ENCODE measurements at regions not wholly inside any gene's neighbourhood (a gene's known extent, or its start where the extent isn't known, plus 50 kb on each side); places are given as distances from the start of the nearest gene placed in this dataset.
"Not testable (repeated sequence)": the region's sequence is repeated elsewhere in the genome, so short reads cannot be mapped to it uniquely, and the experiment has no call there.

DNA sequence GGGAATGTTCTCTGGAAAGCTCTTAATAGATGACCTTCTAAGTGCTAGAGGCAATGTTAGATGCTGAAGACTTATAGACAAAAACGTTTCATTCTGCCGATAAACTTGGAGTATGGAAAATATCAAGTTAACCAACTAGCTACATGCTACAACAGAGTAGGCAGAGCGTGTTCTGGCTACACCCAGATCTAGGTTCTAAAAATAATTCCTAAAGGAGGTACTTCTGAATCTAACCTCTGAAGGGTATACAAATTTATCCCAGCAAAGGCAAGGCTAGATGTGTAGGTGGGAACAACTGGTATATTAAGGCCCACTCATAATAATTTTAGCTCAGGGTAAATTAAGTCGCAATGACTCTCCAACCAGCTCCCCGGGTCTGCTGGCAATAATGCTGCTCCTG is 173.1 kb upstream of the NBPF9 start:
- H3K4me3 Mint-ChIP-seq; POLR2A ChIA-PET; DNase-seq; H3K9me3 Mint-ChIP-seq; H3K36me3 Mint-ChIP-seq (ENCODE audit: low read depth); CTCF ChIA-PET; H3K4me1 Mint-ChIP-seq; H3K27ac Mint-ChIP-seq; H3K27me3 Mint-ChIP-seq: not testable (repeated sequence)

DNA sequence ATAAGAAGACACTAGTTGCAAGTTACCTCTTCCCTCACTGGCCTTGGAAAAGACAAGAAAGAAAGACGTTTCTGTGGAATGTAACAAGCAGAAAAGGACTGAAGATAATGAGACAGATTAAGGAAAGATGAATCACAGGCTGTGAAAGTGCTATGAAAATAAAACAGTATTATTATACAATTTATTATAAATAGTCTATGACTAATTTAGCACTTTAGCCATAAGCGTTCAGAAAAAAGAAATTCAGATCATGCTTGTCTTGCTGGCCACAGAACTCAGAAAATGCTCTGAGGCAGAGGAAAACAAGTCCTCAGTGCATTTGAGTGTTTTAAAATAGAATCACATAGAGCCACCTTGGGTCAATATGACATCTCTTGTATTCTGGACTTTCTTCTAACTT is 174.8 kb upstream of the NBPF9 start:
- CTCF ChIA-PET, POLR2A ChIA-PET, H3K9me3 Mint-ChIP-seq: not testable (repeated sequence)

GRCh38 chr1:149279015-149279414 is 175.7 kb upstream of the NBPF9 start:
- CTCF ChIA-PET; H3K4me3 Mint-ChIP-seq; H3K27me3 Mint-ChIP-seq; POLR2A ChIA-PET; DNase-seq; H3K9me3 Mint-ChIP-seq; H3K36me3 Mint-ChIP-seq (ENCODE audit: low read depth); H3K27ac Mint-ChIP-seq; H3K4me1 Mint-ChIP-seq: not testable (repeated sequence)

More for the DNA sequence above, 174.8 kb upstream of the NBPF9 start:
- not testable (repeated sequence) for DNase-seq; H3K4me3 Mint-ChIP-seq; H3K4me1 Mint-ChIP-seq; H3K27me3 Mint-ChIP-seq; H3K27ac Mint-ChIP-seq; H3K36me3 Mint-ChIP-seq (ENCODE audit: low read depth)

GRCh38 chr1:149279512-149279911 is 176.2 kb upstream of the NBPF9 start:
- H3K36me3 Mint-ChIP-seq (ENCODE audit: low read depth); H3K27ac Mint-ChIP-seq; DNase-seq; H3K4me3 Mint-ChIP-seq; H3K4me1 Mint-ChIP-seq; POLR2A ChIA-PET; H3K9me3 Mint-ChIP-seq; H3K27me3 Mint-ChIP-seq; CTCF ChIA-PET: not testable (repeated sequence)

- POLR2A ChIA-PET: not testable (repeated sequence)
Measured at GRCh38 chr1:149284773-149285172, 181.4 kb upstream of the NBPF9 start.

GRCh38 chr1:149285205-149285604 is 181.9 kb upstream of the NBPF9 start:
- H3K36me3 Mint-ChIP-seq (ENCODE audit: low read depth); POLR2A ChIA-PET; CTCF ChIA-PET; DNase-seq; H3K27me3 Mint-ChIP-seq; H3K4me3 Mint-ChIP-seq; H3K9me3 Mint-ChIP-seq; H3K4me1 Mint-ChIP-seq; H3K27ac Mint-ChIP-seq: not testable (repeated sequence)

More at GRCh38 chr1:149284773-149285172, 181.4 kb upstream of the NBPF9 start:
- H3K4me3 Mint-ChIP-seq; H3K36me3 Mint-ChIP-seq (ENCODE audit: low read depth); H3K27me3 Mint-ChIP-seq; H3K9me3 Mint-ChIP-seq; H3K27ac Mint-ChIP-seq; H3K4me1 Mint-ChIP-seq; CTCF ChIA-PET; DNase-seq: not testable (repeated sequence)

GRCh38 chr1:149285638-149286037 is 182.3 kb upstream of the NBPF9 start:
- H3K9me3 Mint-ChIP-seq; POLR2A ChIA-PET; H3K27ac Mint-ChIP-seq; CTCF ChIA-PET; H3K4me1 Mint-ChIP-seq; H3K36me3 Mint-ChIP-seq (ENCODE audit: low read depth); H3K27me3 Mint-ChIP-seq: not testable (repeated sequence)
- peak overlapping the region; percentile 74 for H3K4me3 Mint-ChIP-seq
- DNase-seq: peak; percentile 41

GRCh38 chr1:149288580-149288979 is 185.2 kb upstream of the NBPF9 start:
- DNase-seq; H3K4me1 Mint-ChIP-seq; H3K27me3 Mint-ChIP-seq; H3K27ac Mint-ChIP-seq; H3K4me3 Mint-ChIP-seq; POLR2A ChIA-PET; H3K9me3 Mint-ChIP-seq; CTCF ChIA-PET; H3K36me3 Mint-ChIP-seq (ENCODE audit: low read depth): not testable (repeated sequence)

GRCh38 chr1:149300478-149301218 is 174.2 kb upstream of the NBPF19 start:
- H3K4me1 Mint-ChIP-seq; H3K9me3 Mint-ChIP-seq; DNase-seq; POLR2A ChIA-PET; H3K36me3 Mint-ChIP-seq (ENCODE audit: low read depth); CTCF ChIA-PET; H3K27me3 Mint-ChIP-seq; H3K27ac Mint-ChIP-seq; H3K4me3 Mint-ChIP-seq: not testable (repeated sequence)

DNA sequence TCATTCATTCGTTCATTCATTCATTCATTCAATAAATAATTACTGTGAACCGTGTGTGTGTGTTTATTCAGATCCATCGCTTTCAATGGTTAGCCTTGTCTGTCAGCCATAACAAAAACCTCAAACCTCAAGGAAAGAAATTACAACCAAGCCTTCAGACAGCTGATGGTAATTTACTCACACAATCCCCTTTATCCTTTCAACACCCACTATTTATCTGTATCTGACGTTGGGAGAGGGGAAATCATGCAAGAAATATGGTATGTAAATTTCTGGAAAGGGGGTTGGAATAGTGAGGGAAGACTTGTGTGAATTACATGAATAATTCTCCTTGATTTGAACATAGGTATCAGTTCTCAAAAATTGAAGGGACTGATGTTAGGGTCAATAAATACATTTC is 173.6 kb upstream of the NBPF19 start:
- POLR2A ChIA-PET; H3K27me3 Mint-ChIP-seq; H3K27ac Mint-ChIP-seq; H3K9me3 Mint-ChIP-seq; H3K4me3 Mint-ChIP-seq; DNase-seq; H3K36me3 Mint-ChIP-seq (ENCODE audit: low read depth); CTCF ChIA-PET; H3K4me1 Mint-ChIP-seq: not testable (repeated sequence)

GRCh38 chr1:149304796-149305195 is 170.0 kb upstream of the NBPF19 start:
- H3K27ac Mint-ChIP-seq; POLR2A ChIA-PET; DNase-seq; H3K27me3 Mint-ChIP-seq; H3K4me3 Mint-ChIP-seq; H3K9me3 Mint-ChIP-seq; CTCF ChIA-PET; H3K36me3 Mint-ChIP-seq (ENCODE audit: low read depth); H3K4me1 Mint-ChIP-seq: not testable (repeated sequence)

DNA sequence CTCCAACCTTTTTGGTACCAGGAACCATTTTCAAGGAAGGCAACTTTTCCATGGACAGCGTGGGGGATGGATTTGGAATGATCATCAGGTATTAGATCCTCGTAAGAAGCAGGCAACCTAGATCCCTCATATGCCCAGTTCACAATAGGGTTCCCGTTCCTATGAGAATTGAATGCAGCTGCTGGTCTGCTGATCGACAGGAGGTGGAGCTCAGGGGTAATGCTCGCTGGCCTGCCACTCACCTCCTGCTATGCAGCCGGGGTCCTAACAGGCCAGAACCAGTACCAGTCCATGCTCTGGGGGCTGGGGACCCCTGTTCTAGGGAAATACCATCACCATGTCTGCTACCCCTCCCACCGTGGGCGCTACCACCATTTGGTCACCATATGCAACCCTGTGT is 167.2 kb upstream of the NBPF19 start:
- DNase-seq; H3K27me3 Mint-ChIP-seq; CTCF ChIA-PET; H3K4me1 Mint-ChIP-seq; POLR2A ChIA-PET; H3K9me3 Mint-ChIP-seq; H3K27ac Mint-ChIP-seq; H3K36me3 Mint-ChIP-seq (ENCODE audit: low read depth); H3K4me3 Mint-ChIP-seq: not testable (repeated sequence)

- DNase-seq; H3K27me3 Mint-ChIP-seq; POLR2A ChIA-PET; H3K27ac Mint-ChIP-seq; H3K36me3 Mint-ChIP-seq (ENCODE audit: low read depth); H3K4me3 Mint-ChIP-seq; H3K9me3 Mint-ChIP-seq; H3K4me1 Mint-ChIP-seq; CTCF ChIA-PET: not testable (repeated sequence)
Measured at GRCh38 chr1:149314921-149315320, 159.9 kb upstream of the NBPF19 start.

GRCh38 chr1:149320971-149321731 is 153.7 kb upstream of the NBPF19 start:
- CTCF ChIA-PET; H3K27ac Mint-ChIP-seq; POLR2A ChIA-PET; H3K27me3 Mint-ChIP-seq; DNase-seq; H3K36me3 Mint-ChIP-seq (ENCODE audit: low read depth); H3K4me1 Mint-ChIP-seq; H3K9me3 Mint-ChIP-seq; H3K4me3 Mint-ChIP-seq: not testable (repeated sequence)

All from activated CD4-positive, alpha-beta memory T cell treated with anti-CD3 and anti-CD28 coated beads, Interleukin-2, amount 10 ng/mL, durations not matched to agents 7 days and 5 days (primary cell).